ENCODE measurements at regions not wholly inside any gene's neighbourhood (a gene's known extent, or its start where the extent isn't known, plus 50 kb on each side); places are given as distances from the start of the nearest gene placed in this dataset.

DNA sequence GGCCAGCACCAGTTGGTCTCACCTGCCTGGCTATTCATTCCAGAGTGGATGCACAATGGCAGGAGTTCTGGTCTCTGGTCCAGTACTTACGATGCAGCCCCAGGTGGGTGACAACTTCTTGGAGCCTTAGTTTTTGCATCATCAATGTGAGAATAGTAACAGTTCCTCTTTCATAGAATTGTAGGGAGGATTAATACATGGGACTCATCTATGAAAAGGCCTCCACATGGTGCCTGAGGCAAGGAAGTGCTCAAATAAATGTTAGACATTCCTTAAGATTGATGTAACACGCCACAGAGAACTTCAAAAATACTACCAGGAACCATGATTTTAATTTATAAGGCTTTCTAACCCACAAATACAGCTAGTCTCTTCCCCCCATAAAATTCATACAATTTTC lies 120.1 kb upstream of the CHST15 start:
- no peaks in the 10 kb centered on the region for H3K9me3 ChIP-seq (ENCODE audit: control insufficient read depth, low read depth, low read length)
- no peak overlapping the region for H3K56ac ChIP-seq (ENCODE audit: insufficient read length, low read depth, low read length)
- no peak overlapping the region for H4K91ac ChIP-seq (ENCODE audit: insufficient read length, low read depth, low read length)
- peaks cover 3 to 12% of the 10 kb centered on the region in 2 experiments; a peak in 4 of 5 replicates for H3K9me3 Mint-ChIP-seq
- no peak overlapping the region for H3K14ac ChIP-seq (ENCODE audit: insufficient read depth, low read length)
- H3K9ac ChIP-seq (ENCODE audit: extremely low read depth, insufficient read length, low read length): no peak overlapping the region
- H3K27me3 Mint-ChIP-seq (ENCODE audit: low read depth): peaks cover 9% of the 10 kb centered on the region
- H3K27ac ChIP-seq (ENCODE audit: insufficient read length, low read depth, low read length): no peak overlapping the region
- no peaks in the 10 kb centered on the region for H3K27me3 ChIP-seq (ENCODE audit: insufficient read depth, low read length)
- no peak overlapping the region for H3K4me2 ChIP-seq (ENCODE audit: insufficient read depth, insufficient read length, low read length)
- no peak overlapping the region for H3K18ac ChIP-seq (ENCODE audit: insufficient read length, low read depth, low read length)
- no peak overlapping the region for H3K4me3 Mint-ChIP-seq
- no peak overlapping the region for H2BK120ac ChIP-seq (ENCODE audit: low read depth, low read length, poor library complexity, severe bottlenecking)
- WGBS (ENCODE audit: extremely low coverage, insufficient read length, low lambda C conversion rate): no CpG with 5 or more reads among the region's 2 CpGs
- no peak overlapping the region for H3T11ph ChIP-seq (ENCODE audit: low read length)
- no peaks in the 10 kb centered on the region for H3K79me2 ChIP-seq (ENCODE audit: insufficient read depth, low read length)
- no peak overlapping the region for H2BK20ac ChIP-seq (ENCODE audit: low read depth, low read length, poor library complexity, severe bottlenecking)
- H3K4me1 Mint-ChIP-seq: no peaks in the 10 kb centered on the region
- no peak overlapping the region for H3K23ac ChIP-seq (ENCODE audit: insufficient read length, low read depth, low read length)
- no peak overlapping the region for H2BK15ac ChIP-seq (ENCODE audit: low read depth, low read length)
- no peaks in the 10 kb centered on the region for H4K20me1 ChIP-seq (ENCODE audit: control insufficient read depth, insufficient read depth, insufficient read length)
- H2AK5ac ChIP-seq (ENCODE audit: insufficient read length, low read length): no peak overlapping the region
- H2BK5ac ChIP-seq (ENCODE audit: insufficient read length, low read length): no peak overlapping the region
- no peaks in the 10 kb centered on the region for H3K79me1 ChIP-seq (ENCODE audit: insufficient read depth, low read depth, low read length, poor library complexity, severe bottlenecking)
- H3K36me3 Mint-ChIP-seq (ENCODE audit: insufficient read depth in 1 of 3, low read depth in 3 of 3): peaks cover 0 to 2% (median 0%) of the 10 kb centered on the region in 3 experiments; a peak in 3 of 7 replicates
- H2BK12ac ChIP-seq (ENCODE audit: insufficient read length, low read depth, low read length): no peak overlapping the region
- no peak overlapping the region for H3K4ac ChIP-seq (ENCODE audit: low read depth, low read length)
- no peak overlapping the region for H4K5ac ChIP-seq (ENCODE audit: insufficient read length, low read depth, low read length)
- H4K8ac ChIP-seq (replicated peaks; ENCODE audit: insufficient read length, low read depth, low read length): no peak overlapping the region
- H3K23me2 ChIP-seq (ENCODE audit: insufficient read length, low read depth, low read length, poor library complexity, severe bottlenecking): no peaks in the 10 kb centered on the region
- H3K27ac Mint-ChIP-seq: no peak overlapping the region
- DNase-seq: no peak
- TF ChIP-seq, protein P1, sequence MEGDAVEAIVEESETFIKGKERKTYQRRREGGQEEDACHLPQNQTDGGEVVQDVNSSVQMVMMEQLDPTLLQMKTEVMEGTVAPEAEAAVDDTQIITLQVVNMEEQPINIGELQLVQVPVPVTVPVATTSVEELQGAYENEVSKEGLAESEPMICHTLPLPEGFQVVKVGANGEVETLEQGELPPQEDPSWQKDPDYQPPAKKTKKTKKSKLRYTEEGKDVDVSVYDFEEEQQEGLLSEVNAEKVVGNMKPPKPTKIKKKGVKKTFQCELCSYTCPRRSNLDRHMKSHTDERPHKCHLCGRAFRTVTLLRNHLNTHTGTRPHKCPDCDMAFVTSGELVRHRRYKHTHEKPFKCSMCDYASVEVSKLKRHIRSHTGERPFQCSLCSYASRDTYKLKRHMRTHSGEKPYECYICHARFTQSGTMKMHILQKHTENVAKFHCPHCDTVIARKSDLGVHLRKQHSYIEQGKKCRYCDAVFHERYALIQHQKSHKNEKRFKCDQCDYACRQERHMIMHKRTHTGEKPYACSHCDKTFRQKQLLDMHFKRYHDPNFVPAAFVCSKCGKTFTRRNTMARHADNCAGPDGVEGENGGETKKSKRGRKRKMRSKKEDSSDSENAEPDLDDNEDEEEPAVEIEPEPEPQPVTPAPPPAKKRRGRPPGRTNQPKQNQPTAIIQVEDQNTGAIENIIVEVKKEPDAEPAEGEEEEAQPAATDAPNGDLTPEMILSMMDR (conservative IDR thresholded peaks at IDR 0.05): no peak
- H3K4me1 ChIP-seq (ENCODE audit: insufficient read depth, low read length): no peaks in the 10 kb centered on the region
- H2AFZ ChIP-seq (ENCODE audit: low read length): no peak overlapping the region
